ENCODE measurements at regions not wholly inside any gene's neighbourhood (a gene's known extent, or its start where the extent isn't known, plus 50 kb on each side); places are given as distances from the start of the nearest gene placed in this dataset.

- no peak for DNase-seq (ENCODE audit: low spot score)
These were observed 253.7 kb downstream of the DUSP6 start for GRCh38 chr12:89098441-89099112.

DNA sequence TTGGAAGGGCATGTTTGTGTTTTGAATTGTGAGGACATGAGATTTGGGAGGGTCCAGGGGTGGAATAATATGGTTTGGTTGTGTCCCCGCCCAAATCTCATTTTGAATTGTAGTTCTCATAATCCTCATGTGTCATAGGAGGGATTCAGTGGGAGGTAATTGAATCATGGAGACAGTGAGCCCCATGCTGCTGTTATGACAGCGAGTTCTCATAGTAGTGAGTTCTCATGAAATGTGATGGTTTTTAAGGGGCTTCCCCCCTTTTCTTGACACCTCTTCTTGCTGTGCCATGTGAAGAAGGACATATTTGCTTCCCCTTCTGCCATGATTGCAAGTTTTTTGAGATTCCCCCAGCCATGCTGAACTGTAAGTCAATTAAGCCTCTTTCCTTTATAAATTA is 260.0 kb downstream of the DUSP6 start:
- DNase-seq (ENCODE audit: low spot score), result no peak

- DNase-seq (ENCODE audit: low spot score), result no peak
These were observed 260.9 kb downstream of the DUSP6 start for GRCh38 chr12:89091293-89091841.

DNA sequence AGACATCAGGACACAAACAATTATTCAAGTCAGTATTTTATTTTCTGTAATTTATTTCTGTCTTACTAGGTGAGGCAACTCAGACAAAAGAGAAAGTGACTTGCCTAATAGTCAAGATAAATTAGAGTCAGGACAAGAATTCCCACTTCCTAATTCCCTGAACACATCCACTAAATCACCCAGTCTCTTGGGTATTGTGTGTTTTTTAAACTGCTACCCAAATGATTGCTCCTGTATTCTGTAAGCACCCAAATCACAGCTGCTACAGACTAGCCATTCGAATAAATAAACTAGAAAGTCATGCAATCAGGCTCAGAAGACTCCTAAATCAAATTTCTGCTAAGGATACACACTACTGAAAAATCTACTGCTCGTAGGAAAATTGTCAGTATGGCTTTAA is 263.0 kb downstream of the DUSP6 start:
- no peak for DNase-seq (ENCODE audit: low spot score)

DNA sequence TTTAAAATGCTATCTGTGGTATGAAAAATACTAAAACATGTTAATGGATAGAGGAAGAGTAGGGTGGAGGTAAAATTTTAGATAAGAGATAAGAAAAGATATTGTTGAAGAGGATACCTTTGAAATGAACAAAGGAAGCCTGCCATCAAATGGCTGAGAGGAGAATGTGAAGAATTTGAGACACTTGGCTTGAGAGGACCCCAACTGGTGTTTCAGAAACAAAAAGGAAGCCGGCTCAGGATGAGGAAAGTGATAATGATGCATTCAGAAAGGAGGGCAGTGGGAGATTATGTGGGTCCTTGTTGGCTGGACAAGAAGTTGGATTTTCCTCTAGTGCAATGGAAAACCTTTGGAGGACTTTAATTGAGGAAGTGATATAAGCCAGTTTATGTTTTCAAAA is 264.4 kb downstream of the DUSP6 start:
- no peak for DNase-seq (ENCODE audit: low spot score)

DNA sequence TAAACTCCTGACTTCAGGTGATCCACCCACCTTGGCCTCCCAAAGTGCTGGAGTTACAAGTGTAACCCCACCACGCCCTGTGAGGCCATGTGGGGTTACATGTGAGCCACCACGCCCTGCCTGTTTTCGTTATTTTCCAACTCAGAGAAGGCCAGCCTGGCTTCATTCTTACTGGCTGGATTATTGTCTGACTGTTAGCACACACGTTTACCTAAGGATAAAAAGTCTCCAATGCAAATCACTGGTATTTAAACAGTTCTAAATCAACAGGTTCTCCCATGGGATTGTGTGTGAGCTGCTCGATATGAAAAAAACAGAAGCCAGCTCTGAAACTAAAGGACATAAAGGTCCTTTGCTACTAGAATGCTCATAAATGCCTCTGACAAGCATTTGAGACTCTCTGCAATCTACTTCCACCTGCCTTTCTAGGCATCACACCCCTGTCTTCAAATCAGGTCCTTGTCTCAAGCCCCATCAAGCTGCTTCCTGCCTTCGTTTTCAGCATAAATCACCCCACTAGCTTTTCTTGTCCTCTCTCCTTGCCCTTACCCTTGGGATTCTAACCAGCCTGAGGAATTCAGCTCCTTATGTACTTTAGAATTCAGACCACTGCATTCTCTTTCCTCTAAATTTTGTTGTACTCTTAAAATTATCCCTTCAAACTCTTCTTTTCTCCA is 265.0 kb downstream of the DUSP6 start:
- no peak for DNase-seq (ENCODE audit: low spot score)

DNA sequence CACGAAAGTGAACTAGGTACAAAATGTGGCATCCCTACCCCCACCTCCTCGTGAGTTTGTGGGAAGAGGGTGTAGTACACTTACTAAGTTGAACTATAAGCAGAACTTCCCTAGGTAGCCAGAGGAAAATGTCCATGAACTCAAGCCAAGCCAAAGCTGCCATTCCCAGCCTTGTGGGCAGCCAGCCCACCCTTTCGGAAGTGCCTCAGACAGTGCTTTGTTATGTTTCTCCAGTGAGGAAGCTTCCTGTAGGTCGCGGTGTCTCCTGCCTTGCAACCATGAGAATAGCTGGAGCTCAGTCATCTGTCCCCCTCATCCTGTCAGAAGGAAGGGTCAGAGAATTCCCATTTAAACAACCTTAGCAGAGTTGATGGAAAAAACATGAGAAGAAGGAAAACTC is 266.9 kb downstream of the DUSP6 start:
- no peak for DNase-seq (ENCODE audit: low spot score)

GRCh38 chr12:89084751-89085150 is 267.6 kb downstream of the DUSP6 start:
- DNase-seq (ENCODE audit: low spot score), result no peak

GRCh38 chr12:89083491-89083890 is 268.8 kb downstream of the DUSP6 start:
- DNase-seq (ENCODE audit: low spot score), result no peak

DNA sequence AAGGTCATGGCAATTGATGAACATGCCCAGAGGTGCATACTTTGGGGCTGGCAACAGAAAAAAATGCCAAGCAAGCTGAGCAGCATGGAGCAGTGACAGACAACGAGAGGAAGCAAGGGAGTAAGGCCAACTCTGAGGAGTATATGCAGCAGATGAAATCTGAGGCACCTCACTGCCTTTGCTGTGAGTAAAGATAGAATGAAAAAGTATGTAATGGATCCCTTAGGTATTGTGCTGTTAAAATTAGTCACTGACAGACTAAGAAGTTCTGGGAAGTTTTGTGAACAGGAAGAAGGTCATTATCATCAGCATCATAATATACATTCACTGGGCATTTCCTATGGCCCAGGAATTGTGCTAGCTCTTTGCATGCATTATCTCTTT is 269.9 kb downstream of the DUSP6 start:
- no peak for DNase-seq (ENCODE audit: low spot score)

DNA sequence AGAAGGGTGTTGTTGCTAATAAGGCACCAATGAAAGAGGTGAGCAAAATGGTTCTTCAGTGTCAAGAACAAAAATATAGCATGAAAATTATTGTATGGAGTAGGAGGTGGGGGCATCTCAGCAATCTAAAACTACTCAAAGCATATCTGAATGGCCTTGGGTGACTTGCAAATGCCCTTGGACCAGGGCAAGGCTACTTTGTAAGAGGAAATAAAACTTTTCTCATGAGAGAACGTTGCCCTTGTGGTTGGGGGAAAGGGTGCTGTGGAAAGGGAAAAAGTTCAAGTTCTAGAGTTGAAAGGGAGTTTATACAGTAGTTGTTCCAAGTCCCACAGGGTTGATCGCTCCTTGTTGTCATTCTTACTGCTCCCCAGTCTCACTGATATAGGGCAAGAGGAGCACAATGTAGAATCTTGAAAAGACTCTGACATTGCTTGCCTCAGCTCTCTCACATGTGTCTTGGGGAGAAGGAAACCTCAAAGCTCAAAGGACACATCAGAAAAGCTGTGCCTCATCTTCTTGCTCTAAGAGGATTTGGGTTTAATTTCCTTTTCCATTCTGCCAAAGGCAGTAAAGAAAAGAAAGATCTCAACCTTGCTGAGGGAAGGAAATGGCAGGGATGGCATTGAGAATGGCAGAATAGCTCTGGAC is 270.5 kb downstream of the DUSP6 start:
- no peak for DNase-seq (ENCODE audit: low spot score)

DNA sequence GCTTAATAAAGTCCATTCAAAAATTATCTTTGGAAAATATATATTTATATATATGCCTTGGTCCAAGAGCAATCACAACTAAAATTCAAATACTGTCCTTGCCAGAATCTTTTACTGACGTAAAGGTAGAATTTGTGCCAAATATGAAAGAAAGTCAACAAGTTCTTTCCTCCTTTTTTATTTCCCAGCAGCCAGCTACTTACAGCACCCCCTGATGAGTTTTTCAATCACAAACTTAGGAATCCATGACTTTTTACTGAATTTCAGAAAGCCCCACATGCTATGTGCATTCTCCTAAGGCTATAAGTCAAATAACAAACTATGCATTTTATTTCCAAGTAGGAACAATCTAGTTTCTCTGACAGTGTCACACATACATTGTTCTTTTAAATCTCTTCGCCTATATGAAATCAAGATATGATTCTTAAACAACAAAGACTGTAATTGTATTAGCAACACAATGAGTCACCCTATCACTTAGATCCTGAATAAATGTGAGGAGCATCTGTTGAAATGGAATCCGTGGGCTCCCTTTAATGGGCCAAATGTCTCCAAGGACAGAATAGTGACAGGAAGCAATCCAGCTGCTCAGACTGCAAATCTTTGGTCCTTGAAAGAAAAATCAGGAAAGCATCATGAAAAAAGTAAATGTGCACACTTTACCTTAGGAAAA is 271.4 kb downstream of the DUSP6 start:
- DNase-seq (ENCODE audit: low spot score), result no peak

GRCh38 chr12:89075880-89076540 is 276.3 kb downstream of the DUSP6 start:
- no peak for DNase-seq (ENCODE audit: low spot score)

- no peak for DNase-seq (ENCODE audit: low spot score)
These were observed 278.6 kb downstream of the DUSP6 start for GRCh38 chr12:89073659-89074058.

DNA sequence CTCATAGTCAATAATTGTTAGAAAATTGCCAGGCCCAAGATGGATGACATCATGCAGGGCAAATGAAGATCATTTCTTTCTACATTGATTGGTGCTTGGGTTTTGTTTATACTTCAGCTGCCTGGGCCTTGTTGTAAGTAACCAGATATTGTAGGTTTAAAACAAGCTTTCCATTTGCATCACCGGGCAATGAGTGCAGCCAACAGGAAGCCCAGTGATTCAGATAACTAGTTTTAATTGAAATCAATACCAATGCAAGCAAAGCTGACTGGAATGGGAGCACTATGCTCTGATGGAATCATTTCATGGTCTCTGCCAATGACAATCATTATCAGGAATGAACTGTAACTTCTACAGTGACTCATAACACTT is 279.3 kb downstream of the DUSP6 start:
- peak; percentile 43 for DNase-seq (ENCODE audit: low spot score)

- DNase-seq (ENCODE audit: low spot score), result no peak
These were observed 279.8 kb downstream of the DUSP6 start for GRCh38 chr12:89072294-89073026.

GRCh38 chr12:89070603-89071002 is 281.7 kb downstream of the DUSP6 start:
- no peak for DNase-seq (ENCODE audit: low spot score)

DNA sequence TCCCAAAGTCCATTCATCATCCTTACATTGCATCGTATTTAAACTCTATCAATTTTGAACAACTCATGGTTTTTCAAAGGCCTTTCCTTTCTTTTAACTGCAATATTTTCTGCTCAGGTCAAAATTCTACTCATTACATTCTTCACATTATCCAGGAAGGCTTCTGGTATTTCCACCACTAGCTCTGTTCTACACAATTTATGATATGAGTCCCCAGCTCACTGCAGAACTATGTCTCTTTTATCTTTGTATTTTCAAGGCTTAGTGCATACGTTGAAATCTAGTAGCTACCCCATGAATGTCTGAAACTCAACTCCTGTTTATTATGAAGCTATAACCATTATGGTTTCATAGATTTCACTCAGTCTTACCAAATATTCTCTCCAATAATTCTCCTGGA is 282.9 kb downstream of the DUSP6 start:
- no peak for DNase-seq (ENCODE audit: low spot score)

- peak; percentile 60 for DNase-seq (ENCODE audit: low spot score)
These were observed 284.7 kb downstream of the DUSP6 start for GRCh38 chr12:89067421-89068187.

DNA sequence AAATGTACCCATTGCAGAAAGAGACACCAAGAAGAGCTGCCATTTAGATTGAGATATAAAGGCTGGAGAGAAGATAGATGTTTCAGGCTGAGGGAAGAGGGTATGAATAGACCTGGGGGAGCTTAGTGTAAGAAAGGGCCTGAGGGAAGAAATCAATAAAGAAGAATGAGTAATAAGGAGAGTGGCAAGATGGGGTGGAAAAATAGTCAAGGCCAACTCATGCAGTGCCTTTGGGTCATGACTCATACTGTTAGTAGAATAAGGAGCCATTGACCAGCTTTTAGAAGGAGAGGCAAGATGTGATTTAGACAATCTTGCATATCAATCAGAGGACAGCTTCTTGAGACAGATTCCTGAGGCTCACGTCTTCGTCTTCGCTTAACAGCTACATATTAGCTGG is 287.5 kb downstream of the DUSP6 start:
- peak; percentile 23 for DNase-seq (ENCODE audit: low spot score)

DNA sequence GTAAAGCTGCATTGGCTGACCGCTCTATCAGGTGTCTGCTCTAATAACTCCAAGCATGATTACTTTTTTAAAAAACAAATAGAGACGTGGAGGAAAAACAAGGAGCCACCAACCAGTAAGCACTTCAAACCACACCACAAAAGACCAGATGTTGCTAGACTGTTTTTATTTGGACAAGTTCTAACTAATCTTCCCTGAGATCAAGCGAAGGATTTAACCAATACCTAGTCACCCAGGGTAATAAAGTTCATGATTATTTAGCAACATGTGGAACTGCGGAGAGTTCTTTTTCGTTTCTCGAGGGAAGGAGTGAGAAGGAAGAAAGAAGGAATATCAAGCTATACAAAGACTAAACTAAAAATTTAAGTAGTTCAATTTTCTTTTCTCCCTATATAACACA is 288.1 kb downstream of the DUSP6 start:
- DNase-seq (ENCODE audit: low spot score), result no peak

All from AG08396 (cell line).